ENCODE measurements at regions not wholly inside any gene's neighbourhood (a gene's known extent, or its start where the extent isn't known, plus 50 kb on each side); places are given as distances from the start of the nearest gene placed in this dataset.

- H3K9ac ChIP-seq (ENCODE audit: low read length), result no peak overlapping the region
- no peak overlapping the region for H2AFZ ChIP-seq (ENCODE audit: low read depth, low read length, poor library complexity, severe bottlenecking)
Measured at GRCh38 chr3:30988769-30989168, 94.3 kb upstream of the GADL1 start.

DNA sequence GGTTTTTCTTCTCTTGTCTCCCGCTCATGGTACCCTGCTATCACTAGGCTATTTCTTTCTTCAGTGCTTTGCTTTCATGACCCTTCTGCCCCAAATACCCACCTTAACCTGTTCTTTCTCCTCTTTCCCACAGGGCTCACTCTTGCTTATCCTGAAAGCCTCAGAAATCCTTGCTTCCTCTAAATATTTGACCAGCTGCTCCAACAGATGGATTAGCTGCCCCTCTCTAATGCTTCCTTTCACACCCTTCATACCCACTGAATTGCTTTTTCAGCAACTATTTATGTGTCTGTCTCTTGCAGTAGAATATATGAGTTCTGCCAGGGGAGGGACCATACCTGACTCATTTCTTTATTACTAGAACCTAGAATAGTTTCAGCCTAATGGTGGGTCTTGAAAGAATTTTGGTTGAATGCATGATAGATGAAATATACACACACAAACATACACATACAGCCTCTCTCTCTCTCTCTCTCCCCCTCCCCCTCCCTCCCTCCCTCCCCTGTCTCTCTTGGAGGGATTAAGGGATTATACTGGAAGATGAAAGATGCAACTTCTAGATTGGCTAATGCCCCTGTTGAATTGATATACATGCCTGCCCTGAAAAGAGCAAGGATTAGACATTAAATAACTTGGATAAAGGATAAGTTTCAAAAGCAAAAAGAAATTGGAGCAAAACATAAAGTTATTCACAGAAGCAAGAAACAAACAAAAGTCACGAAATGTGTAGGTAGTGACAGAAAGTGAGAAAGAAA, 95.0 kb upstream of the GADL1 start:
- POLR2A ChIA-PET, result no interaction called here
- Histone ChIP-seq H3K4me1 (ENCODE audit: control insufficient read depth in 1 of 2, insufficient read depth in 2 of 2, low read length in 2 of 2) (no peaks in the 10 kb centered on the region), H3K27me3 (ENCODE audit: insufficient read depth, low read length) (no peaks in the 10 kb centered on the region), H3K9me3 (ENCODE audit: control insufficient read depth in 1 of 2, insufficient read depth in 1 of 2, low read depth in 1 of 2, low read length in 2 of 2) (no peaks in the 10 kb centered on the region), H3K27ac (ENCODE audit: low read depth, low read length) (no peak overlapping the region), H3K4me2 (ENCODE audit: low read length) (no peak overlapping the region), H3K9ac (ENCODE audit: low read length) (no peak overlapping the region), H4K20me1 (ENCODE audit: insufficient read depth) (no peaks in the 10 kb centered on the region), H3K4me3 (replicated peaks in 1 of 2; ENCODE audit: low read depth in 1 of 2, low read length in 2 of 2) (no peak overlapping the region), H2AFZ (ENCODE audit: low read depth, low read length, poor library complexity, severe bottlenecking) (no peak overlapping the region), H3K9me2 (ENCODE audit: insufficient read depth) (no peaks in the 10 kb centered on the region), H3K79me2 (ENCODE audit: insufficient read depth, low read length) (no peaks in the 10 kb centered on the region), H3K36me3 (ENCODE audit: control insufficient read depth in 1 of 2, insufficient read depth in 2 of 2, low read length in 2 of 2) (no peaks in the 10 kb centered on the region)
- intact Hi-C loops (cut with micrococcal nuclease), result no loop called here
- DNase-seq (ENCODE audit: low read depth, low spot score) (no peak), ATAC-seq (no peak)
- CTCF ChIA-PET, result no interaction called here
- no TSS peak for BruUV-seq (replicated peaks)
- RAD21 ChIA-PET (ENCODE audit: low non-redundant PET in 1 of 2, low total read pairs in 2 of 2, uncharacterized antibody in 2 of 2, unreplicated experiment in 2 of 2), result no interaction called here
- TF ChIP-seq ELF1 (IDR thresholded peaks at IDR 0.05; ENCODE audit: borderline replicate concordance, low read depth) (no peak), JUND (IDR thresholded peaks at IDR 0.05) (no peak), YY1 (IDR thresholded peaks at IDR 0.05; ENCODE audit: extremely low read depth, insufficient replicate concordance, low read depth, low read length) (no peak), CEBPB (IDR thresholded peaks at IDR 0.05; ENCODE audit: low read depth) (no peak), ZFX (IDR thresholded peaks at IDR 0.05) (no peak), ZNF274 (IDR thresholded peaks at IDR 0.05; ENCODE audit: low read depth, low read length) (no peak), CBX3 (IDR thresholded peaks at IDR 0.05; ENCODE audit: low read depth) (no peak), FOSL1 (IDR thresholded peaks at IDR 0.05; ENCODE audit: low read depth) (no peak), SP1 (IDR thresholded peaks at IDR 0.05; ENCODE audit: low read depth) (no peak), TCF7L2 (IDR thresholded peaks at IDR 0.05; ENCODE audit: borderline replicate concordance, extremely low read depth, insufficient read depth, insufficient read length) (no peak), CTCF (IDR thresholded peaks at IDR 0.05 in 2 of 3, conservative IDR thresholded peaks at IDR 0.05 in 1 of 3; ENCODE audit: borderline replicate concordance in 1 of 3, insufficient read depth in 1 of 3, low read depth in 2 of 3, low read length in 2 of 3) (no peak)
- TF ChIP-seq, protein P1, sequence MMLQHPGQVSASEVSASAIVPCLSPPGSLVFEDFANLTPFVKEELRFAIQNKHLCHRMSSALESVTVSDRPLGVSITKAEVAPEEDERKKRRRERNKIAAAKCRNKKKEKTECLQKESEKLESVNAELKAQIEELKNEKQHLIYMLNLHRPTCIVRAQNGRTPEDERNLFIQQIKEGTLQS (IDR thresholded peaks at IDR 0.05), result no peak
- TF ChIP-seq, protein P2, sequence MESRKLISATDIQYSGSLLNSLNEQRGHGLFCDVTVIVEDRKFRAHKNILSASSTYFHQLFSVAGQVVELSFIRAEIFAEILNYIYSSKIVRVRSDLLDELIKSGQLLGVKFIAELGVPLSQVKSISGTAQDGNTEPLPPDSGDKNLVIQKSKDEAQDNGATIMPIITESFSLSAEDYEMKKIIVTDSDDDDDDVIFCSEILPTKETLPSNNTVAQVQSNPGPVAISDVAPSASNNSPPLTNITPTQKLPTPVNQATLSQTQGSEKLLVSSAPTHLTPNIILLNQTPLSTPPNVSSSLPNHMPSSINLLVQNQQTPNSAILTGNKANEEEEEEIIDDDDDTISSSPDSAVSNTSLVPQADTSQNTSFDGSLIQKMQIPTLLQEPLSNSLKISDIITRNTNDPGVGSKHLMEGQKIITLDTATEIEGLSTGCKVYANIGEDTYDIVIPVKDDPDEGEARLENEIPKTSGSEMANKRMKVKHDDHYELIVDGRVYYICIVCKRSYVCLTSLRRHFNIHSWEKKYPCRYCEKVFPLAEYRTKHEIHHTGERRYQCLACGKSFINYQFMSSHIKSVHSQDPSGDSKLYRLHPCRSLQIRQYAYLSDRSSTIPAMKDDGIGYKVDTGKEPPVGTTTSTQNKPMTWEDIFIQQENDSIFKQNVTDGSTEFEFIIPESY (IDR thresholded peaks at IDR 0.05; ENCODE audit: extremely low read depth, insufficient replicate concordance, low read length), result no peak

More at GRCh38 chr3:30988769-30989168, 94.3 kb upstream of the GADL1 start:
- Histone ChIP-seq H3K4me1 (ENCODE audit: control insufficient read depth in 1 of 2, insufficient read depth in 2 of 2, low read length in 2 of 2) (no peaks in the 10 kb centered on the region), H3K36me3 (ENCODE audit: control insufficient read depth in 1 of 2, insufficient read depth in 2 of 2, low read length in 2 of 2) (no peaks in the 10 kb centered on the region), H3K9me3 (ENCODE audit: control insufficient read depth in 1 of 2, insufficient read depth in 1 of 2, low read depth in 1 of 2, low read length in 2 of 2) (no peaks in the 10 kb centered on the region), H3K4me3 (replicated peaks in 1 of 2; ENCODE audit: low read depth in 1 of 2, low read length in 2 of 2) (no peak overlapping the region), H3K27ac (ENCODE audit: low read depth, low read length) (no peak overlapping the region), H3K27me3 (ENCODE audit: insufficient read depth, low read length) (no peaks in the 10 kb centered on the region), H4K20me1 (ENCODE audit: insufficient read depth) (no peaks in the 10 kb centered on the region), H3K4me2 (ENCODE audit: low read length) (no peak overlapping the region), H3K9me2 (ENCODE audit: insufficient read depth) (no peaks in the 10 kb centered on the region), H3K79me2 (ENCODE audit: insufficient read depth, low read length) (no peaks in the 10 kb centered on the region)
- ChIA-PET RAD21 (ENCODE audit: low non-redundant PET in 1 of 2, low total read pairs in 2 of 2, uncharacterized antibody in 2 of 2, unreplicated experiment in 2 of 2) (no interaction called here), POLR2A (no interaction called here), CTCF (no interaction called here)
- ATAC-seq (no peak), DNase-seq (ENCODE audit: low read depth, low spot score) (no peak)
- TF ChIP-seq RAD21 (IDR thresholded peaks at IDR 0.05; ENCODE audit: low read depth), result no peak
- no peak for TF ChIP-seq EZH2 (IDR thresholded peaks at IDR 0.05)
- no peak for TF ChIP-seq FOSL1 (IDR thresholded peaks at IDR 0.05; ENCODE audit: low read depth)
- no TSS peak for BruUV-seq (replicated peaks)
- intact Hi-C loops (cut with micrococcal nuclease), result no loop called here

Data from HCT116 (cell line).